ENCODE measurements at regions not wholly inside any gene's neighbourhood (a gene's known extent, or its start where the extent isn't known, plus 50 kb on each side); places are given as distances from the start of the nearest gene placed in this dataset.

- Mint-ChIP-seq H3K27ac (ENCODE audit: unreplicated experiment) (no peak overlapping the region), H3K4me3 (ENCODE audit: unreplicated experiment) (no peak overlapping the region), H3K4me1 (ENCODE audit: low read depth, unreplicated experiment) (peaks cover 11% of the 10 kb centered on the region), H3K27me3 (ENCODE audit: insufficient read depth, unreplicated experiment) (no peaks in the 10 kb centered on the region), H3K9me3 (ENCODE audit: unreplicated experiment) (no peaks in the 10 kb centered on the region), H3K36me3 (ENCODE audit: insufficient read depth, unreplicated experiment) (no peaks in the 10 kb centered on the region)
- TF ChIP-seq CTCF (IDR thresholded peaks at IDR 0.05; ENCODE audit: insufficient read depth in 1 of 2, low read depth in 1 of 2, low read length in 1 of 2, severe bottlenecking in 1 of 2, unreplicated experiment in 1 of 2) = no peak
- Histone ChIP-seq H3K4me1 (peaks cover 6% of the 10 kb centered on the region; the same call in 1 of the 2 replicates), H3K4me3 (ENCODE audit: low read depth, low read length) (no peak overlapping the region), H3K9me3 (no peaks in the 10 kb centered on the region), H3K36me3 (ENCODE audit: control insufficient read depth, insufficient read depth, low read length) (no peaks in the 10 kb centered on the region), H3K27me3 (replicated peaks; ENCODE audit: control insufficient read depth, insufficient read depth, low read length) (no peaks in the 10 kb centered on the region)
- DNase-seq = no peak
- intact Hi-C loops (cut with micrococcal nuclease; ENCODE audit: unreplicated experiment) = no loop called here
- BruUV-seq (replicated peaks) = no TSS peak
- POLR2A ChIA-PET = no interaction called here
- CTCF ChIA-PET = no interaction called here
Observed at GRCh38 chr4:78694457-78694787, 81.7 kb upstream of the BMP2K start.

- DNase-seq = no peak
- Histone ChIP-seq H3K4me3 (ENCODE audit: low read depth, low read length) (no peak overlapping the region), H3K4me1 (peaks cover 6% of the 10 kb centered on the region; the same call in 1 of the 2 replicates), H3K27me3 (replicated peaks; ENCODE audit: control insufficient read depth, insufficient read depth, low read length) (no peaks in the 10 kb centered on the region), H3K36me3 (ENCODE audit: control insufficient read depth, insufficient read depth, low read length) (no peaks in the 10 kb centered on the region), H3K9me3 (no peaks in the 10 kb centered on the region)
- Mint-ChIP-seq H3K27me3 (ENCODE audit: insufficient read depth, unreplicated experiment) (no peaks in the 10 kb centered on the region), H3K9me3 (ENCODE audit: unreplicated experiment) (no peaks in the 10 kb centered on the region), H3K4me3 (ENCODE audit: unreplicated experiment) (no peak overlapping the region), H3K36me3 (ENCODE audit: insufficient read depth, unreplicated experiment) (no peaks in the 10 kb centered on the region), H3K4me1 (ENCODE audit: low read depth, unreplicated experiment) (peaks cover 11% of the 10 kb centered on the region), H3K27ac (ENCODE audit: unreplicated experiment) (no peak overlapping the region)
- ChIA-PET CTCF (no interaction called here), POLR2A (no interaction called here)
- TF ChIP-seq CTCF (IDR thresholded peaks at IDR 0.05; ENCODE audit: insufficient read depth in 1 of 2, low read depth in 1 of 2, low read length in 1 of 2, severe bottlenecking in 1 of 2, unreplicated experiment in 1 of 2) = no peak
- BruUV-seq (replicated peaks) = no TSS peak
- intact Hi-C loops (cut with micrococcal nuclease; ENCODE audit: unreplicated experiment) = no loop called here
Observed at GRCh38 chr4:78695910-78696309, 80.2 kb upstream of the BMP2K start.

- H3K9me3 Mint-ChIP-seq (ENCODE audit: unreplicated experiment) = peaks cover 10% of the 10 kb centered on the region
- Histone ChIP-seq H3K27me3 (replicated peaks; ENCODE audit: control insufficient read depth, insufficient read depth, low read length) (no peaks in the 10 kb centered on the region), H3K36me3 (ENCODE audit: control insufficient read depth, insufficient read depth, low read length) (no peaks in the 10 kb centered on the region), H3K4me3 (ENCODE audit: low read depth, low read length) (no peak overlapping the region), H3K4me1 (no peaks in the 10 kb centered on the region), H3K9me3 (peaks cover 8% of the 10 kb centered on the region)
- no TSS peak for BruUV-seq (replicated peaks)
- TF ChIP-seq CTCF (IDR thresholded peaks at IDR 0.05; ENCODE audit: insufficient read depth in 1 of 2, low read depth in 1 of 2, low read length in 1 of 2, severe bottlenecking in 1 of 2, unreplicated experiment in 1 of 2) = no peak
- POLR2A ChIA-PET = no interaction called here
- H3K27ac Mint-ChIP-seq (ENCODE audit: unreplicated experiment) = no peak overlapping the region
- peaks cover 7% of the 10 kb centered on the region for H3K4me1 Mint-ChIP-seq (ENCODE audit: low read depth, unreplicated experiment)
- no peak overlapping the region for H3K4me3 Mint-ChIP-seq (ENCODE audit: unreplicated experiment)
- H3K36me3 Mint-ChIP-seq (ENCODE audit: insufficient read depth, unreplicated experiment) = no peaks in the 10 kb centered on the region
- no peak for DNase-seq
- H3K27me3 Mint-ChIP-seq (ENCODE audit: insufficient read depth, unreplicated experiment) = no peaks in the 10 kb centered on the region
- CTCF ChIA-PET = no interaction called here
- intact Hi-C loops (cut with micrococcal nuclease; ENCODE audit: unreplicated experiment) = no loop called here
Observed at GRCh38 chr4:78703079-78703478, 73.1 kb upstream of the BMP2K start.
